Dendritic cell treated with granulocyte-macrophage colony-stimulating factor and Interleukin-4, amounts not matched to agents 40 ng/mL and 50 ng/mL, for 4 days (primary cell): ENCODE measurements at regions not wholly inside any gene's neighbourhood (a gene's known extent, or its start where the extent isn't known, plus 50 kb on each side); places are given as distances from the start of the nearest gene placed in this dataset.
A peak's percentile ranks its signal among the peaks of the same experiment; 100 is the strongest.

Experiments
- H3K27ac Mint-ChIP-seq: one replicate; pipeline ENCODE4 v1.8.0; 2022; ENCODE audit warnings: mild to moderate bottlenecking, mixed read lengths
- H3K27me3 Mint-ChIP-seq: one replicate; pipeline ENCODE4 v1.8.0; 2022; ENCODE audit warnings: mild to moderate bottlenecking, mixed read lengths
- H3K36me3 Mint-ChIP-seq: one replicate; pipeline ENCODE4 v1.8.0; 2022; ENCODE audit warnings: low read depth, mixed read lengths
- H3K4me1 Mint-ChIP-seq: one replicate; pipeline ENCODE4 v1.8.0; 2022; ENCODE audit warnings: low read depth, mixed read lengths
- H3K4me3 Mint-ChIP-seq: one replicate; pipeline ENCODE4 v1.8.0; 2022; ENCODE audit warnings: mild to moderate bottlenecking, moderate library complexity, mixed read lengths
- H3K9me3 Mint-ChIP-seq: one replicate; pipeline ENCODE4 v1.8.0; 2022; ENCODE audit warnings: mixed read lengths
- intact Hi-C: fragments of 100-400 bp; cut with micrococcal nuclease; formaldehyde crosslinking; loops from one replicate; pipeline ENCODE4 v1.15.0; 2022

- H3K4me1 Mint-ChIP-seq, result peaks cover 33% of the 10 kb centered on the region
- no peak overlapping the region for H3K27ac Mint-ChIP-seq
- intact Hi-C loops, result no loop called here
- no peaks in the 10 kb centered on the region for H3K36me3 Mint-ChIP-seq
- H3K4me3 Mint-ChIP-seq, result no peak overlapping the region
- H3K27me3 Mint-ChIP-seq, result peaks cover 7% of the 10 kb centered on the region
- H3K9me3 Mint-ChIP-seq, result peaks cover 17% of the 10 kb centered on the region
These were observed 349.7 kb upstream of the NRP1 start for GRCh38 chr10:33684211-33684611.

GRCh38 chr10:33681595-33681994 is 347.1 kb upstream of the NRP1 start:
- peaks cover 7% of the 10 kb centered on the region for H3K27me3 Mint-ChIP-seq
- H3K4me3 Mint-ChIP-seq, result no peak overlapping the region
- peak overlapping the region; percentile 58 for H3K27ac Mint-ChIP-seq
- no peaks in the 10 kb centered on the region for H3K36me3 Mint-ChIP-seq
- H3K4me1 Mint-ChIP-seq, result peaks cover 32% of the 10 kb centered on the region
- intact Hi-C loops, result no loop called here
- peaks cover 9% of the 10 kb centered on the region for H3K9me3 Mint-ChIP-seq

- intact Hi-C loops, result no loop called here
- Mint-ChIP-seq H3K4me1 (peaks cover 36% of the 10 kb centered on the region), H3K9me3 (peaks cover 9% of the 10 kb centered on the region)
These were observed 345.6 kb upstream of the NRP1 start for GRCh38 chr10:33680036-33680435.

GRCh38 chr10:33676606-33677339 is 342.3 kb upstream of the NRP1 start:
- peaks cover 9% of the 10 kb centered on the region for H3K9me3 Mint-ChIP-seq
- H3K4me1 Mint-ChIP-seq, result peaks cover 33% of the 10 kb centered on the region
- intact Hi-C loops, result no loop called here
- no peak overlapping the region for H3K4me3 Mint-ChIP-seq
- no peaks in the 10 kb centered on the region for H3K36me3 Mint-ChIP-seq
- H3K27me3 Mint-ChIP-seq, result peaks cover 2% of the 10 kb centered on the region
- H3K27ac Mint-ChIP-seq, result no peak overlapping the region

More at GRCh38 chr10:33680036-33680435, 345.6 kb upstream of the NRP1 start:
- H3K27me3 Mint-ChIP-seq, result peaks cover 6% of the 10 kb centered on the region
- no peaks in the 10 kb centered on the region for H3K36me3 Mint-ChIP-seq
- H3K27ac Mint-ChIP-seq, result peak overlapping the region; percentile 22
- no peak overlapping the region for H3K4me3 Mint-ChIP-seq

- peak overlapping the region; percentile 56 for H3K27ac Mint-ChIP-seq
- peaks cover 18% of the 10 kb centered on the region for H3K4me1 Mint-ChIP-seq
- intact Hi-C loops, result no loop called here
- H3K4me3 Mint-ChIP-seq, result no peak overlapping the region
- H3K27me3 Mint-ChIP-seq, result peaks cover 2% of the 10 kb centered on the region
- H3K36me3 Mint-ChIP-seq, result no peaks in the 10 kb centered on the region
- H3K9me3 Mint-ChIP-seq, result peaks cover 9% of the 10 kb centered on the region
These were observed 340.6 kb upstream of the NRP1 start for GRCh38 chr10:33674986-33675599.

- Mint-ChIP-seq H3K4me3 (no peak overlapping the region), H3K4me1 (peaks cover 12% of the 10 kb centered on the region), H3K27ac (no peak overlapping the region), H3K9me3 (peaks cover 9% of the 10 kb centered on the region), H3K36me3 (no peaks in the 10 kb centered on the region), H3K27me3 (peaks cover 2% of the 10 kb centered on the region)
- intact Hi-C loops, result no loop called here
These were observed 340.0 kb upstream of the NRP1 start for GRCh38 chr10:33674491-33674890.

- Mint-ChIP-seq H3K27me3 (peaks cover 2% of the 10 kb centered on the region), H3K4me3 (no peak overlapping the region), H3K9me3 (peaks cover 7% of the 10 kb centered on the region), H3K27ac (no peak overlapping the region), H3K36me3 (no peaks in the 10 kb centered on the region), H3K4me1 (peaks cover 11% of the 10 kb centered on the region)
- intact Hi-C loops, result no loop called here
These were observed 339.5 kb upstream of the NRP1 start for GRCh38 chr10:33673839-33674415.

- intact Hi-C loops, result loop anchor here (5.0 kb wide), 1 partner anchor 48 kb away; no protein-coding TSS in a partner anchor
- peaks cover under 1% of the 10 kb centered on the region for H3K9me3 Mint-ChIP-seq
- peaks cover 2% of the 10 kb centered on the region for H3K36me3 Mint-ChIP-seq
- no peak overlapping the region for H3K4me3 Mint-ChIP-seq
- H3K27me3 Mint-ChIP-seq, result no peaks in the 10 kb centered on the region
- H3K4me1 Mint-ChIP-seq, result peaks cover 20% of the 10 kb centered on the region
- H3K27ac Mint-ChIP-seq, result no peak overlapping the region
These were observed 335.4 kb upstream of the NRP1 start for GRCh38 chr10:33669904-33670303.

- Mint-ChIP-seq H3K27me3 (no peaks in the 10 kb centered on the region), H3K36me3 (peaks cover 10% of the 10 kb centered on the region), H3K4me1 (peaks cover 42% of the 10 kb centered on the region), H3K4me3 (no peak overlapping the region), H3K27ac (peak overlapping the region; percentile 75), H3K9me3 (peaks cover 9% of the 10 kb centered on the region)
- intact Hi-C loops, result loop anchor here (5.0 kb wide), 1 partner anchor 45 kb away; no protein-coding TSS in a partner anchor
These were observed 332.4 kb upstream of the NRP1 start for GRCh38 chr10:33666686-33667480.

- H3K27ac Mint-ChIP-seq, result peak overlapping the region; percentile 97
- peaks cover 9% of the 10 kb centered on the region for H3K9me3 Mint-ChIP-seq
- no peaks in the 10 kb centered on the region for H3K27me3 Mint-ChIP-seq
- H3K4me1 Mint-ChIP-seq, result peaks cover 54% of the 10 kb centered on the region
- peaks cover 10% of the 10 kb centered on the region for H3K36me3 Mint-ChIP-seq
- intact Hi-C loops, result loop anchor here (5.0 kb wide), 1 partner anchor 43 kb away; no protein-coding TSS in a partner anchor
- H3K4me3 Mint-ChIP-seq, result no peak overlapping the region
These were observed 331.0 kb upstream of the NRP1 start for GRCh38 chr10:33665501-33665900.

- intact Hi-C loops, result loop anchor here (5.0 kb wide), 2 partner anchors 92 to 332 kb away; partner anchors contain the start of gene NRP1
- Mint-ChIP-seq H3K9me3 (peaks cover 9% of the 10 kb centered on the region), H3K4me3 (no peak overlapping the region), H3K27me3 (no peaks in the 10 kb centered on the region), H3K4me1 (peaks cover 60% of the 10 kb centered on the region), H3K27ac (peak overlapping the region; percentile 97), H3K36me3 (peaks cover 10% of the 10 kb centered on the region)
These were observed 329.6 kb upstream of the NRP1 start for GRCh38 chr10:33664070-33664469.

- H3K27me3 Mint-ChIP-seq, result no peaks in the 10 kb centered on the region
- H3K9me3 Mint-ChIP-seq, result peaks cover 9% of the 10 kb centered on the region
- H3K4me3 Mint-ChIP-seq, result peak overlapping the region; percentile 44
- peaks cover 59% of the 10 kb centered on the region for H3K4me1 Mint-ChIP-seq
- peaks cover 10% of the 10 kb centered on the region for H3K36me3 Mint-ChIP-seq
- intact Hi-C loops, result loop anchor here (5.0 kb wide), 2 partner anchors 89 to 329 kb away; partner anchors contain the start of gene NRP1
- H3K27ac Mint-ChIP-seq, result peak overlapping the region; percentile 97
These were observed 327.3 kb upstream of the NRP1 start for GRCh38 chr10:33661580-33662336.

- Mint-ChIP-seq H3K27ac (peak overlapping the region; percentile 97), H3K4me3 (no peak overlapping the region), H3K4me1 (peaks cover 57% of the 10 kb centered on the region), H3K9me3 (peaks cover 9% of the 10 kb centered on the region), H3K36me3 (peaks cover 10% of the 10 kb centered on the region), H3K27me3 (no peaks in the 10 kb centered on the region)
- intact Hi-C loops, result loop anchor here (5.0 kb wide), 2 partner anchors 88 to 328 kb away; partner anchors contain the start of gene NRP1
These were observed 325.9 kb upstream of the NRP1 start for GRCh38 chr10:33660329-33660728.
